ENCODE measurements at regions not wholly inside any gene's neighbourhood (a gene's known extent, or its start where the extent isn't known, plus 50 kb on each side); places are given as distances from the start of the nearest gene placed in this dataset.
A peak's percentile ranks its signal among the peaks of the same experiment; 100 is the strongest.
"Not testable (repeated sequence)": the region's sequence is repeated elsewhere in the genome, so short reads cannot be mapped to it uniquely, and the experiment has no call there.

- DNase-seq: no peak
Measured at GRCh38 chr15:49706805-49707204, 86.0 kb downstream of the DTWD1 start.

- DNase-seq: no peak
Measured at GRCh38 chr15:49707598-49707997, 86.8 kb downstream of the DTWD1 start.

DNA sequence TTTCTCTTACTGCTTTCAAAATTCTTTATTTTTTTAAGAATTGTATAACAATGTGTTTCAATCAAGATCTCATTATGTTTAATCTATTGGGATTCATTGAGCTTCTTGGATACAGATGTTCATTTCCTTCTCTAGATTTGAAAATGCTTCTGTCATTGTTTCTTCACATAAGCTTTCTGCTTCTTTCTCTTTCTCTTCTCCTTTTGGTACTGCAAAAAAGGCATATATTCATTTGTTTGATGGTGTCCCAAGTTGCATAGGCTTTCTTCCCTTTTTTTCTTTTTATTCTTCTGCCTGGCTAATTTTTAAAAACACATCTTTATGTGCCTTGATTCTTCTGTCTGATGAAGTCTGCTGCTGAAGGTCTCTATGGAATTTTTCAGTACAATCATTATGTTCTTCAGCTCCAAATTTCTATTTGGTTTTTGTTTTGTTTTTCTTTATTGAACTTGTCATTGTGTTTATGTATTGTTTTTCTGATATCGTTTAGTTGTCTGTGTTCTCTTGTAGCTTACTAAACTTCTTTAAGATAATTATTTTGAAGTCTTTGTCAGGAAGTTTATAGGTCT, 88.9 kb downstream of the DTWD1 start:
- no peak for DNase-seq

GRCh38 chr15:49712162-49712561, 91.3 kb downstream of the DTWD1 start:
- DNase-seq: no peak

DNA sequence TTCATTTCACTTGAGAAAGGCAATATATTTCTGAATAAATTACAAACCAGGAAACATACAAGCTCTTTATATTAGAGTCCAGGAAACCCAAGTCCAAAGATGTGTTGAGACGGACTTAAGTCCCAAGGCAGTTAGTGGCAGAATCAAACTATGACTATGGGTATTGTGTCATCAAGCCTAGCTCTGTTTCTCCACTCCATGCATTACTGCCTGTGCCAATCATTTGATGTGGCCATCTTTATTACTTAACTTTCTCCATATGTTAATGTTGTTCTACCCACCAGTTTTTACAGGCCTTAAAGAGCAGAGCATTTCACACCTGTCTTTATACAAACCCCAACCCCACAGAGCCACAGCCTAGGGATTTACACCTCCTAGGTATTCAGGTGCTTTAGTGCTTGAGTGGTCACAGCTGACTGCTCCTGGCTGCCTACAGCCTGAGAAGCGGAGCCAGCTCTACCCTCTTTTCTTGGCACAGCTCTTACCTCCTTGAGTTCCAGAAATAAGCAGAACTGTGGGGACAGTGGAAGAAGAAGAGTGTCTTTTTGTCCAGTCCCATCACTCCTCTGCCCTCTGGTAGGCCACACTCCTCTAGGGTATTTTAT, 92.1 kb downstream of the DTWD1 start:
- DNase-seq: no peak

GRCh38 chr15:49715211-49715610, 94.4 kb downstream of the DTWD1 start:
- DNase-seq: no peak

DNA sequence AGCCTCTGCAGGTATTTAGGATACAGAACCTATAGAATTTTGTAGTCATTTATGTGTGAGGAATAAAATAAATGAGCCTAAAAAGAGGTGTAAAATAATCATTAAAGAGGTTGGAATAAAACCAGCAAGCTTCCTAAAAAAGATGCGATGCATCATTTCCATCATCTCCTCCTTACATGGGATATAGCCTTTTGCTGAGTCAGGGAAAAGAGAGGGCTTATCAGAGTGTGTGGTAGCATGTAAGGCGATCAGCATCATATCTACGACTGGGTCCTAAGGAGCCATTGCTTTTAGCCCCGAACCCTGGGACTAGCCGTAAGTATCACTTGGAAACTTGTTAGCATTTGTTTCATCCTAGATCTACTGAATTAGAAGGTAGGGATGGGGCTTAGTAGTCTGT, 94.9 kb downstream of the DTWD1 start:
- DNase-seq: no peak

GRCh38 chr15:49718234-49718633, 97.4 kb downstream of the DTWD1 start:
- no peak for DNase-seq

DNA sequence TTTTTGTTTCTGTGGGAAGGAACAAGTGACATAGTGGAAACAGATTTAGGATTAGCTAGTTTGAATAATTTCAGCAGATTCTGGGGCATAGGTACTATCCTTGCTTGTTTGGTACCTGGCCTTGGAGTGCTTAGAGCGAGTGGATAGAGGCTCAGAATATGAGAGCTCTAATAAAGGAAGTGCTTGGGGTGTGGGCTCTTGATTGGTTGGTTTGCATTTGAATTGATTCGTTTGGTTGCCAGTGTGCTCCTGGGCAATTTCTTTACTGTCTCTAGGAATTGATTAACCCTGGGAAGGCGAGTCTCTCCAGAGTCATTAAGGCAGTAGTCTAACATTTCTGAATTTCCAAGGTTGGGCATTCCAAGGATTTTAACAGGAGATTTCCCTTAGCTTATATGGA, 98.0 kb downstream of the DTWD1 start:
- DNase-seq: no peak

GRCh38 chr15:49720261-49720660, 99.4 kb downstream of the DTWD1 start:
- DNase-seq: no peak

DNA sequence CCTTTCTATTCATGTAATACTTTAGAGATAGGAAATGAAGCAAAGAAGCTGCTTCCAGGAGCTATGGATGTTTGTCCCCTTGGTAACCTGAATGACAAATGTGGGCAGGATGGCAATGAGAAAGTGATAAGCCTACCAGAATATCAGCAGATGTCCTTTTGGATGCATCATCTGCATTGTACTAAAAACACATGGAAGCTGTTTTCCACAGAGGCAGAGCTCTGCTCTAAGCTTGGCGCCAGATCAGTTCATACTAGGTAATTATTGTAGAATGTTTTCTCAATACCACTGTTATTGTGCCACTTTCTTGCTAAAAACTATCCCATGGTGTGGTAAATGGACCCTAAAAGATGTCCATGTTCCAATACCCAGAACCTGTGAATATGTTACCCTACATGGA, 100.2 kb downstream of the DTWD1 start:
- DNase-seq: no peak

DNA sequence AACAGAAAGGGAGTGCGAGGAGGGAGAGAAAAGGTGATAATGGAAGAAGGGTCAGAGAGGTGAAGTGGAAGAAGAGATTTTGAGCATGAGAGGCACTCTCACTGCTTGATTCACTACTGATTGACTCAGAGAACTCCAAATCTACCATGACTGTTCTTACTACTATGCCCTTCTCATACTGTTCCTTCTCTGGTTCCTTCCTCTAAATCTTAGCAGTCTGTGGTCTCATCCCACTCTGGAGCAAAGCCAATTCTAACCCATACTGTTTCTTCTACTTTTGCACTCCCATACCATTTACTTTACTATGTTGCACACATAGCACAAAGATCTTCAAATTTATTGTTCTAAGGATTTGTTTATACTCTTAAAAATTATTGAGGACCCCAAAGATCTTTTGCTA, 100.8 kb downstream of the DTWD1 start:
- DNase-seq: no peak

GRCh38 chr15:49723981-49724380, 103.1 kb downstream of the DTWD1 start:
- DNase-seq: no peak

DNA sequence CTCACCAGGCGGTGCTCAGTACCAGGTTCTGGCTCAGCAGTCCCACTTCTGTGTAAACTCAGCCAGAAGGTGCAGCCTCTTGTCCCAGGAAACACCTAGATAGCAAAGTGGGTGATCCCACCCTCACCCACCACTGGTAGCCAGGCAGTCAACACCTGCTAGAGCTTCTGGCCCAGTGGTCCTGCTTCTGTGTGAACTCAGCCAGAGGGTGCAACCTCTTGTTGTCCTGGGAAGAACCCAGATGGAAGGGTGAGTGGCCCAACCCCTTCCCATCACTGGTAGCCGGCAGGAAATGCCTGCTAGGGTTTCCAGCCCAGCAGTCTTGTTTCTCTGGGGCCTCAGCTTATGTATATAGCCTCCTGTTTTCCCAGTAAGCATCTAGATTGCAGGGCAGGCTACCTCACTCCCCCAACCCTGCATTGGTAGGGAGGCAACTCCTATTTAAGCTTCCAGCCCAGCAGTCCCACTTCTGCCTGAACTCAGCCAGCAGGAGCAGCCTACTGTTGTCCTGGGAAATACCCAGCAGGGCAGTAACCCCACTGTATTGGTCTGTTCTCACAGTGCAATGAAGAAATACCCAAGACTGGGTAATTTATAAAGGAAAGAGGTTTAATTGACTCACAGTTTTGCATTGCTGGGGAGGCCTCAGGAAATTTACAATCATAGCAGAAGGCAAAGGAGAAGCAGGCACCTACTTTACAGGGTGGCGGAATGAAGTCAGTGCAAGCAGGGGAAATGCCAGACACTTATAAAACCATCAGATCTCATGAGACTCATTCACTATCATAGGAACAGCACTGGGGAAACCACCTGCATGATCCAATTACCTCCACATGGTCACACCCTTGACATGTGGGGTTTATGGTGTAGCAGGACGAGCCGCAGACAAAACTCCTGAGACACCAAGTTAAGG, 110.6 kb downstream of the DTWD1 start:
- DNase-seq: no peak

GRCh38 chr15:49732109-49732508, 111.3 kb downstream of the DTWD1 start:
- DNase-seq: not testable (repeated sequence)

DNA sequence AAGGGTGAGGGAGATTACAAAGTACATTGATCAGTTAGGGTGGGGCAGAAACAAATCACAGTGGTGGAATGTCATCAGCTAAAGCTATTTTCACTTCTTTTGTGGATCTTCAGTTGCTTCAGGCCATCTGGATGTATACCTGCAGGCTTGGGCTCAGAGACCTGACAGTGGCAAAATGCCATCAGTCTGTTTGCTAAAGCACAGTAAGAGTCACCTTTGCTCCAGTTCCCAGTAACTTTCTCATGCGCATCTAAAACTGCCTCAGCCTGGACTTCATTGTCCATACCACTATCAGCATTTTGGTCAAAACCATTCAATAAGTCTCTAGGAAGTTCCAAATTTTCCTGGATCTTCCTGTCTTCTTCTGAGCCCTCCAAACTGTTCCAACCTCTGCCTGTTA, 113.2 kb downstream of the DTWD1 start:
- not testable (repeated sequence) for DNase-seq

DNA sequence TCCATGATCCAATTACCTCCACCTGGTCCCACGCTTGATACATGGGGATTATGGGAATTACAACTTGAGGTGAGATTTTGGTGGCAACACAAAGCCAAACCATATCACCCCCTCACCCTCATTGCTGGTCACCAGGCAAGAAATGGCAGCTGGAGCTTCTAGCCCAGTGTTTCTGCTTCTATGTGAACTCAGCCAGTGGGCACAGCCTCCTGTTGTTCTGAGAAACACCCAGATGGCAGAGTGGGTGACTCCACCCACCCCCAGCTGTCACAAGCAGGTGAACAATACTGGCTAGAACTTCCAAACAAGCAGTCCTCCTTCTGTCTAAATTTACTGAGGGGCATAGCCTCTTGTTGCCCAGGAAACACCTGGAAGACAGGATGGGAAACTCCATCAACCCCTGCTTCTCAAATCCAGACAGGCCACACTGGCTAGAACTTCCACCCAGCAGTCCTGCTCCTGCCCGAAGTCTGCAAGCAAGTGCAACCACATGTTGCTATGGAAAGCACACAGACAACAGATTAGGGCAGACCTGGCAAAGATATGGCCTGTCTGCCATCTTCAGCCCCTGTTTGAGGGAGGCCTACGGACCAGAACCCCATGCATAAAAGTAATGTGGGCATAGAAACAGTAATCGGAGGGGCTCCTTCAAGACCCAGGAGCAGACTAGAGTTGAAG, 114.1 kb downstream of the DTWD1 start:
- peak in 1 of 2 experiments; percentile 1 for DNase-seq

DNA sequence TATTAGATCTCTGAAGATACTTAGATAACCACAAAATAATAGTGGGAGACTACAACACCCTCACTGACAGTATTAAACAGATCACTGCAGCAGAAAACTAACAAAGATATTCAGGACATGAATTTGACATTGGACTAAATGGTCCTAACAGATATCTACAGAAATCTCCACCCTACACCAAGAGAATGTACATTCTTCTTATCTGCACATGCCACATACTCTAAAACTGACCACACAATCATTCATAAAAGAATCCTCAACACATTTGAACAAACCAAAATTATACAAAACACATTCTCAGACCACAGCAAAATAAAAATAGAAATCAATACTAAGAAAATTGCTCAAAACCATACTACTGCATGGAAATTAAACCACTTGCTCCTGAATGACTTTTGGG, 116.3 kb downstream of the DTWD1 start:
- DNase-seq: no peak

GRCh38 chr15:49741712-49742111, 120.9 kb downstream of the DTWD1 start:
- DNase-seq: no peak

DNA sequence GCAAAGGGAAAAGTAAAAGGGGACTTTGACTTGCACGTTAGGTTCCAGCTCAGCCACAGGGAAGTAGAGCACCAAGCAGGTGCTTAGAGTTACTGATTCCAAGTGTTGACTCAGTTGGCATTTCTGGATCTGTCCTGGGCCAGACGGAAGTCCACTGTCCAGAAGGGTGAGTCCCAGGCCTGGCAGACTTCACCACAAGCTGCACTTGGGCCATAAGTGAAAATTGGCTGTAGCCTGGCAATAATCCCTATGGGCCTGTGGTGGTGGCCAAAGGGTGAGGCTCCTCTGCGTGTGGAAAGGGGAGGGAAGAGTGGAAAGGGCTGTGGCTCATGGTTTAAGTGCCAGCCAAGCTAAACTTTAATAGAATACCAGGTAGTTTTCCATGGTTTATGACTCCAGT, 121.5 kb downstream of the DTWD1 start:
- DNase-seq: peak in 1 of 2 experiments; percentile 34

DNA sequence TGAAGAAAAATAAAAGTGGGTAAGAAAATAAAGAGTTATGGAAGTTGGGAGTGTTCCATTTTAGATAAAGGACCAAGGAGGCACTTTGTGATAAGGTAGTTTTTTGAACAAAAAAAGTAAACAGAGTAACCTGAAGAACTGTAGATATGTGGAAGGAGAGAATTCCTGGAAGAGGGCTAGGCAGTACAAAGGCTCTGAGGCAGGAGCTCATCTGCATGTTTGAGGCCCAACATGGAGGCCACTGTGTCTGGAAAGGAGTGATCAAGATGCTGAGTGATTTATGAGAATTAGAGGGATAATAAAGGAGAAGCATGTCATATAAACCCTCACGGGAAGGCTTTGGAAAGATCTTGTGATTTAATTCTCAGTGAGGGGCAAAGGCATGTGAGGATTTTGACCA, 126.5 kb downstream of the DTWD1 start:
- no peak for DNase-seq

GRCh38 chr15:49748791-49749190, 127.9 kb downstream of the DTWD1 start:
- DNase-seq: no peak

DNA sequence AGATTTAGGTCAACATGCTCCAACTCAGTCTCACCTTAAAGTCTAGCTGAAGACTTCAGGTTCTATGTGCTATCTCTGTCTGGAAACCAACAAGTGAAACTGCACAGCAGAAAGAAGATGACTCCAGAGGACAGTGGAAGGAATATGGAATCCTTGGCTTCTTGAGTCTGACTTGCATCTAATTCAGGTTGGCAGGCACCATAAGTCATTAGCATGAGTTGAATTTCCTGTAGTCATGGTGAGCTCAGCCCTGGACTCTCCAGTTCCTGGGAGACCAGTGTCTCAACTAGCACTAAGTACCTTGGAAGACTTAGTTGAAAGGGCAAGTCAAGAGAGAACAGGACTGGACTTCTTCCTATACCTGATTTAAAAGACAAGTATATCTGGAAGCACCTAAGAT, 129.7 kb downstream of the DTWD1 start:
- no peak for DNase-seq

DNA sequence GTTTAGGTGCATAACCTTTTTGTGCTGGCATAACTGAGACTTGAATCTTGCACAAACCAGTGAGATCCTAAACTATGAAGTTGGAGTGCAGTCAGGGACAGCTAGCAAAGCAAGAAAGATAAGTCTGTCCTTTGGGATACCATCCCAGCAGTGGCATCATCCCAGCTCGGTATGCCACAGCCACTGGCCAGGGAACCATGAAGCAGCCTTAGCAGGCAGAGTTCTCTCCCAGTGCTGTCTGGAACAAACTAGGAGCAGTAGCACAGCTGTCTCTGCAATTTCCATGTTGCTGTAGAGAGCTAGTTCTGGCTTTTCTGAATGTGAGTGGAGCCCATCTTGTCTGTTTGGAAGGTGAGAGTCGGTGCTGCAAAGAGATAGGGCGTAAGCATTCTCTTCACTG, 130.3 kb downstream of the DTWD1 start:
- DNase-seq: no peak

Data from NCI-H446 (cell line).